ENCODE measurements at regions not wholly inside any gene's neighbourhood (a gene's known extent, or its start where the extent isn't known, plus 50 kb on each side); places are given as distances from the start of the nearest gene placed in this dataset.

DNA sequence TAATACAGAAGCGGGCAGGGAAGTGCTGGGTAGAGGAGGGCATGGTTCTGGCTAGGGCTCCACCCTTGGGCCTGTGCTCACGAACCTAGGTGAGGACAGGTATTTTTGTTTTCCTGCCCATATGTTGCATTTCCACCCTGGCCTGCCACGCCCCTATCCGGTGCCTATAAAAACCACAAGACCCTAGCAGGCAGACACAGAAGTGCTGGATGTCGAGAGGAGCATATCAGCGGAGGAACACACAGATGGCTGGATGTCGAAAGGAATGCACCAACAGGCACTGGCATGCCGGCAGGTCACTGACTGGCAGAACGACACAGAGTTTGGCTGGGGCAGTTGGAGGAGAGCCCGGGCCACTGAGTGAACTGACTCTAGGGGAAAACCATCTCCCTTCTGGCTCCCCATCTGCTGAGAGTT lies 316.6 kb upstream of the BOD1L1 start:
- peaks cover 3 to 5% of the 10 kb centered on the region in 2 experiments; a peak in 2 of 4 replicates for H3K4me1 Mint-ChIP-seq
- H3K36me3 Mint-ChIP-seq (ENCODE audit: insufficient read depth in 1 of 3, low read depth in 3 of 3), result no peaks in the 10 kb centered on the region
- Histone ChIP-seq H3K18ac (ENCODE audit: insufficient read length, low read depth, low read length) (no peak overlapping the region), H3K14ac (ENCODE audit: insufficient read depth, low read length) (no peak overlapping the region), H2BK12ac (ENCODE audit: insufficient read length, low read depth, low read length) (no peak overlapping the region), H3K79me1 (ENCODE audit: insufficient read depth, low read depth, low read length, poor library complexity, severe bottlenecking) (no peaks in the 10 kb centered on the region), H2BK5ac (ENCODE audit: insufficient read length, low read length) (no peak overlapping the region), H3K9me3 (ENCODE audit: control insufficient read depth, low read depth, low read length) (no peaks in the 10 kb centered on the region), H2AFZ (ENCODE audit: low read length) (no peak overlapping the region), H3K4me2 (ENCODE audit: insufficient read depth, insufficient read length, low read length) (no peak overlapping the region), H4K8ac (replicated peaks; ENCODE audit: insufficient read length, low read depth, low read length) (peak overlapping the region; percentile 27), H3K56ac (ENCODE audit: insufficient read length, low read depth, low read length) (no peak overlapping the region), H3T11ph (ENCODE audit: low read length) (no peak overlapping the region), H3K27me3 (ENCODE audit: insufficient read depth, low read length) (no peaks in the 10 kb centered on the region), H3K27ac (ENCODE audit: insufficient read length, low read depth, low read length) (no peak overlapping the region), H3K23ac (ENCODE audit: insufficient read length, low read depth, low read length) (no peak overlapping the region), H2BK120ac (ENCODE audit: low read depth, low read length, poor library complexity, severe bottlenecking) (no peak overlapping the region), H4K91ac (ENCODE audit: insufficient read length, low read depth, low read length) (no peak overlapping the region), H3K4ac (ENCODE audit: low read depth, low read length) (no peak overlapping the region), H2BK15ac (ENCODE audit: low read depth, low read length) (no peak overlapping the region), H4K5ac (ENCODE audit: insufficient read length, low read depth, low read length) (no peak overlapping the region), H2BK20ac (ENCODE audit: low read depth, low read length, poor library complexity, severe bottlenecking) (no peak overlapping the region), H3K9ac (ENCODE audit: extremely low read depth, insufficient read length, low read length) (no peak overlapping the region), H4K20me1 (ENCODE audit: control insufficient read depth, insufficient read depth, insufficient read length) (no peaks in the 10 kb centered on the region), H3K79me2 (ENCODE audit: insufficient read depth, low read length) (no peaks in the 10 kb centered on the region), H2AK5ac (ENCODE audit: insufficient read length, low read length) (no peak overlapping the region), H3K4me1 (ENCODE audit: insufficient read depth, low read length) (no peaks in the 10 kb centered on the region), H3K23me2 (ENCODE audit: insufficient read length, low read depth, low read length, poor library complexity, severe bottlenecking) (no peaks in the 10 kb centered on the region)
- no peak for DNase-seq
- no peaks in the 10 kb centered on the region for H3K9me3 Mint-ChIP-seq
- no peak overlapping the region; a peak in 1 of 7 replicates for H3K27ac Mint-ChIP-seq
- no peaks in the 10 kb centered on the region for H3K27me3 Mint-ChIP-seq (ENCODE audit: low read depth)
- no CpG with 5 or more reads among the region's 10 CpGs for WGBS (ENCODE audit: extremely low coverage, insufficient read length, low lambda C conversion rate)
- no peak for TF ChIP-seq CTCF (conservative IDR thresholded peaks at IDR 0.05)
- no peak overlapping the region for H3K4me3 Mint-ChIP-seq

All from H9 (cell line).